Activated CD8-positive, alpha-beta T cell treated with anti-CD3 and anti-CD28 coated beads for 36 hours (primary cell): ENCODE measurements at regions not wholly inside any gene's neighbourhood (a gene's known extent, or its start where the extent isn't known, plus 50 kb on each side); places are given as distances from the start of the nearest gene placed in this dataset.

Source experiments
- ATAC-seq: fragments of 200-7000 bp; cut with Tn5 transposase; one replicate; pipeline ENCODE4 v1.10.0; 2021; ENCODE audit warnings: mild to moderate bottlenecking, moderate library complexity
- CTCF ChIA-PET: fragments of 350-600 bp; sonication (Branson Sonifier 250); formaldehyde crosslinking; loops from one replicate; lab custom pipeline; 2021; ENCODE audit warnings: antibody characterized with exemption; lab: Charles Lee
- POLR2A ChIA-PET: fragments of 350-600 bp; sonication (Branson Sonifier 250); formaldehyde crosslinking; loops from one replicate; lab custom pipeline; 2021; ENCODE audit warnings: antibody characterized with exemption; lab: Charles Lee
- DNase-seq: peaks from one replicate; pipeline ENCODE4 v3.0.0-alpha.2; 2020
- H3K27ac Mint-ChIP-seq: one replicate; pipeline ENCODE4 v1.8.0; 2021; ENCODE audit warnings: mild to moderate bottlenecking, mixed read lengths
- H3K27me3 Mint-ChIP-seq: one replicate; pipeline ENCODE4 v1.8.0; 2021; ENCODE audit warnings: mixed read lengths
- H3K36me3 Mint-ChIP-seq: one replicate; pipeline ENCODE4 v1.8.0; 2021; ENCODE audit warnings: low read depth, mixed read lengths
- H3K4me1 Mint-ChIP-seq: one replicate; pipeline ENCODE4 v1.8.0; 2021; ENCODE audit warnings: low read depth, mixed read lengths
- H3K4me3 Mint-ChIP-seq: one replicate; pipeline ENCODE4 v1.8.0; 2021; ENCODE audit warnings: mild to moderate bottlenecking, moderate library complexity, mixed read lengths
- H3K9me3 Mint-ChIP-seq: one replicate; pipeline ENCODE4 v1.8.0; 2021; ENCODE audit warnings: mixed read lengths
- intact Hi-C: fragments of 100-400 bp; cut with micrococcal nuclease; formaldehyde crosslinking; loops from one replicate; pipeline ENCODE4 v1.10.0; 2022
- TF ChIP-seq, protein P1 (sequence below): fragments of 200-600 bp; IDR thresholded peaks from one replicate; pipeline ENCODE4 v1.8.0; 2022; ENCODE audit warnings: antibody characterized with exemption, mild to moderate bottlenecking

DNA sequence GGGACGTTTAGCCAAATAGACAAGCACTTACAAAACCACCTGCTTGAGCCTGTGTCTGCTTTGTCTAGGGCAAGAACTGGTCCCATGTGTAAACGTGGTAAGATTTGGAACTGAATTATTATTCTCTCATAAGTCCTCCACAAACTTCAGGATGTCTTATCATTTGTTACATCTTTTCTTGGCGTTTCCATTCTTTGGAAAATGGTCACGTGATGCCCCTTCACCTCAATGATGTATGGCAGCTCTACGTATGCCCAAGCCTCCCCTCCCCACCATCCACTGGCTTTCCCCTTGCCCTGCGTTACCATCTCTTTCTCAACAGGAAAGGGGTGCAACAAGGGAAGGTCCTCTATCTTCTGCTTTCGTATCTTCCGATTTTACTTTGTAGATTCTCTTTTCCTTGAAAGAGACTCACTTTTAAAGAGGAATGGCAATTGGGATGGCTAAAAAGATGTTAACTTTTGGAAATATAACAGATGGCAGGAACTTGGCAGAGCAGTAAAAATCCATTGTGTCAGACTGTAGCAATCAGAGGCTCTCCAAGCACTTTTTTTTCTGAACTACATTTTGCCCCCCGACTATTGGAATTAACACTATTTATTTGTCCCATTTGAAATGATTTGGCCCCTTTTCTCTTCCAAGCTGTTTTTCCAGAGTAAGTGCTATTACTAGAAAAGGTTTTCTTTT, 117.6 kb downstream of the FAT3 start:
- Mint-ChIP-seq H3K4me1 (no peaks in the 10 kb centered on the region), H3K27me3 (no peaks in the 10 kb centered on the region), H3K9me3 (no peaks in the 10 kb centered on the region), H3K4me3 (no peak overlapping the region), H3K36me3 (no peaks in the 10 kb centered on the region), H3K27ac (no peak overlapping the region)
- TF ChIP-seq, protein P1, sequence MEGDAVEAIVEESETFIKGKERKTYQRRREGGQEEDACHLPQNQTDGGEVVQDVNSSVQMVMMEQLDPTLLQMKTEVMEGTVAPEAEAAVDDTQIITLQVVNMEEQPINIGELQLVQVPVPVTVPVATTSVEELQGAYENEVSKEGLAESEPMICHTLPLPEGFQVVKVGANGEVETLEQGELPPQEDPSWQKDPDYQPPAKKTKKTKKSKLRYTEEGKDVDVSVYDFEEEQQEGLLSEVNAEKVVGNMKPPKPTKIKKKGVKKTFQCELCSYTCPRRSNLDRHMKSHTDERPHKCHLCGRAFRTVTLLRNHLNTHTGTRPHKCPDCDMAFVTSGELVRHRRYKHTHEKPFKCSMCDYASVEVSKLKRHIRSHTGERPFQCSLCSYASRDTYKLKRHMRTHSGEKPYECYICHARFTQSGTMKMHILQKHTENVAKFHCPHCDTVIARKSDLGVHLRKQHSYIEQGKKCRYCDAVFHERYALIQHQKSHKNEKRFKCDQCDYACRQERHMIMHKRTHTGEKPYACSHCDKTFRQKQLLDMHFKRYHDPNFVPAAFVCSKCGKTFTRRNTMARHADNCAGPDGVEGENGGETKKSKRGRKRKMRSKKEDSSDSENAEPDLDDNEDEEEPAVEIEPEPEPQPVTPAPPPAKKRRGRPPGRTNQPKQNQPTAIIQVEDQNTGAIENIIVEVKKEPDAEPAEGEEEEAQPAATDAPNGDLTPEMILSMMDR = no peak
- ATAC-seq (no peak), DNase-seq (no peak)
- ChIA-PET POLR2A (no interaction called here), CTCF (no interaction called here)
- intact Hi-C loops = no loop called here

DNA sequence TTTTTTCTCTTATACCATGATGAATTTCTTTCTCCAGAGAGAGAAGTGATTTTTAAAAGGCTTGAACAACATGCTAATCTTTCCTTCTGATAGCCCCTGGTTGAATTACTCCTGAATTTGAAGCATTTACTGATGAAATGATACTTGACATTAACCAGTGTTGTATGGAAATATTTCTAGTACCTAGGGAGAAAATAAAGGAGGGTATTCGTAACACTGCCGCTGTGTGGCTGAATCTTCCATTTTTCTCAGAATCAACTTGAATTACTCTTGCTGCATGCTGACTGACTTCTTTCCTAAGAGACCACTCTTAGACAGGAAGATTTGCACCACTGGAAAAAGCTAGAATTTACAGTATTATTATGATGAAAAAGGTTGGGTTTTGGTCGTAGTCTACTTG, 118.3 kb downstream of the FAT3 start:
- ChIA-PET CTCF (interaction anchor here (0.7 kb wide), 1 partner anchor 599 kb away, joined by 3 read pairs; no protein-coding TSS in a partner anchor), POLR2A (no interaction called here)
- Mint-ChIP-seq H3K27me3 (no peaks in the 10 kb centered on the region), H3K9me3 (no peaks in the 10 kb centered on the region), H3K4me3 (no peak overlapping the region), H3K27ac (no peak overlapping the region), H3K36me3 (no peaks in the 10 kb centered on the region), H3K4me1 (no peaks in the 10 kb centered on the region)
- DNase-seq = no peak
- ATAC-seq = no peak
- TF ChIP-seq, protein P1 = no peak
- intact Hi-C loops = no loop called here

DNA sequence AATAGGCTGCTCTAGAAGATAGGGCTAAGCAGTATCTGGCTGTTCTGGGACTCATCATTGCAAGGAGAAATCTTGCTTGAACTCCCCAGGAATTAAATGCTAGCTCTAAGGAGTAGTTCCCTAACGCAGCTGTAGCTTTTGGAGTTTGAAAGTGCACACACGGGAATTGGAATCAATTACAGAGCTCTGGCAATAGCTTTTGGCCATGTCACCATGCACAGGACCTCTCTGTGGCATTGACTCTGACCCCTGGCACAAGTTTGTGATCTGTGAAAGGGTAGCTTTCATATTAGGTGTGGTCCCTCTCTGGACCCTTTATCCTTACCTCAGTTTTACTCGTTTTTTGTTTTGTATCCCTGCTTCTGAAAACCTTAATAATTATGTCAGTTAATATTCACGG, 121.6 kb downstream of the FAT3 start:
- H3K4me1 Mint-ChIP-seq = no peaks in the 10 kb centered on the region
- POLR2A ChIA-PET = no interaction called here
- CTCF ChIA-PET = no interaction called here
- TF ChIP-seq, protein P1 = no peak
- DNase-seq (no peak), ATAC-seq (no peak)
- no peaks in the 10 kb centered on the region for H3K9me3 Mint-ChIP-seq
- H3K27ac Mint-ChIP-seq = no peak overlapping the region
- intact Hi-C loops = no loop called here
- H3K36me3 Mint-ChIP-seq = no peaks in the 10 kb centered on the region
- no peak overlapping the region for H3K4me3 Mint-ChIP-seq
- no peaks in the 10 kb centered on the region for H3K27me3 Mint-ChIP-seq

DNA sequence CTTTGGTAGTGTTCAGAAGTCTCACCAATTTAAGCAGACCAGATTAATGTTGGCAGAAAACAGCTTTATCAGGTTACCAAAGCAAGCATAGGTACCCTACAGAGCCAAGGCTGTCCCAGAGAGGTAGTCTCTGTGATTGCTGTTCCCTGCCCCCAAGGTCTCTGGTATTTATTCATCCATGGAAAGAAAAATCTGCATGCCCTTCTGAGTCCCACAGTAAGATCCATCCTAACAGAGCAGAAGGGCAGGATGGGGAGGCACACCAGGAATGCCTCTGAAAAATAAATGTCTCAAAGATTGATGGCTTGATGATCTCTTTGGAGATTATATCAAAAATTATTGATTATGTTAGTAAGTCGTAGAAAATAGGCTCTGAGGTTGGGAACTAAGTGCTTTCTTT, 122.8 kb downstream of the FAT3 start:
- no peak overlapping the region for H3K4me3 Mint-ChIP-seq

GRCh38 chr11:92349486-92350156, 125.0 kb downstream of the FAT3 start:
- TF ChIP-seq, protein P1 = no peak
- ATAC-seq (no peak), DNase-seq (no peak)
- Mint-ChIP-seq H3K4me3 (no peak overlapping the region), H3K9me3 (no peaks in the 10 kb centered on the region), H3K27ac (no peak overlapping the region), H3K27me3 (no peaks in the 10 kb centered on the region), H3K4me1 (no peaks in the 10 kb centered on the region), H3K36me3 (no peaks in the 10 kb centered on the region)
- CTCF ChIA-PET = no interaction called here
- POLR2A ChIA-PET = no interaction called here
- intact Hi-C loops = no loop called here

More for the DNA sequence above, 122.8 kb downstream of the FAT3 start:
- TF ChIP-seq, protein P1 = no peak
- DNase-seq = no peak
- POLR2A ChIA-PET = no interaction called here
- intact Hi-C loops = no loop called here
- no peak for ATAC-seq
- Mint-ChIP-seq H3K9me3 (no peaks in the 10 kb centered on the region), H3K36me3 (no peaks in the 10 kb centered on the region), H3K27ac (no peak overlapping the region), H3K4me1 (no peaks in the 10 kb centered on the region), H3K27me3 (no peaks in the 10 kb centered on the region)
- CTCF ChIA-PET = no interaction called here
